OCI-LY1 (cell line): ENCODE measurements at regions not wholly inside any gene's neighbourhood (a gene's known extent, or its start where the extent isn't known, plus 50 kb on each side); places are given as distances from the start of the nearest gene placed in this dataset.
"Not testable (repeated sequence)": the region's sequence is repeated elsewhere in the genome, so short reads cannot be mapped to it uniquely, and the experiment has no call there.

Experiments used
- CTCF ChIP-seq: fragments of 200-600 bp; sonication (generic), shearing (Covaris generic); IDR thresholded peaks from 2 replicates; pipeline ENCODE4 v1.5.1; 2017; ENCODE audit warnings: mild to moderate bottlenecking, antibody characterized with exemption, low read length, moderate library complexity, mixed read lengths
- EZH2 ChIP-seq: fragments of 200-600 bp; sonication (generic), shearing (Covaris generic); IDR thresholded peaks from 2 replicates; pipeline ENCODE4 v1.8.0; 2017; ENCODE audit warnings: borderline replicate concordance, mixed run types, mild to moderate bottlenecking, antibody characterized with exemption, low read length, moderate library complexity, mixed read lengths

DNA sequence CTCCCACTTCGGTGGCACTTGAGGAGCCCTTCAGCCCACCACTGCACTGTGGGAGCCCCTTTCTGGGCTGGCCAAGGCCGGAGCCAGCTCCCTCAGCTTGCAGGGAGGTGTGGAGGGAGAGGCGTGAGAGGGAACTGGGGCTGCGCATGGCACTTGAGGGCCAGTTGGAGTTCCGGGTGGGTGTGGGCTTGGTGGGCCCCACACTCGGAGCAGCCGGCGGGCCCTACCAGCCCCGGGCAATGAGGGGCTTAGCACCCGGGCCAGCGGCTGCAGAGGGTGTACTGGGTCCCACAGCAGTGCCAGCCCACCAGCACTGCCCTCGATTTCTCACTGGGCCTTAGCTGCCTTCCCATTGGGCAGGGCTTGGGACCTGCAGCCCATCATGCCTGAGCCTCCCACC, 78.8 kb upstream of the TRPC7 start:
- not testable (repeated sequence) for TF ChIP-seq CTCF, EZH2
